T-helper 9 cell (primary cell): ENCODE measurements at regions not wholly inside any gene's neighbourhood (a gene's known extent, or its start where the extent isn't known, plus 50 kb on each side); places are given as distances from the start of the nearest gene placed in this dataset.
"Not testable (repeated sequence)": the region's sequence is repeated elsewhere in the genome, so short reads cannot be mapped to it uniquely, and the experiment has no call there.

ENCODE experiments used
- DNase-seq: peaks from one replicate; pipeline ENCODE4 v3.0.0-alpha.2; 2020

DNA sequence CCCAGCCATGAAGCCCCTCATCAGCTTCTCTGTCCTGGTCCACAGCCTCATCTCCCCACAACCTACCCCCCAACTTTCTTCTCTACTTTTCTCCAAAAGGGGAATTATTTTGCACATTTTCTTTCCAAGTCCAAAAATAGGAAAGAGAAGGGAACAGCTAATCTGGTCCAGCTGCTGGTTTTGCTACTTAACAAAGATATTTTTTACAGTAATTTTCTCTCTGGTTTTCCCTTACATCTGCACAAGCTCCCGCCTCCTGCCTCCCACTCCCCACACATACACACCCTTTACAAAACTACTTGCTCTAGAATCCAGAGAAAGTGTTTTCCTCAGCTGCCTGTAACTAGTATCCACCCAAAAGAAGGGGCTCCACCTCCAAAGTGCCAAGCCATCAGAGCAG lies 177.2 kb downstream of the POLR2M start:
- no peak for DNase-seq

DNA sequence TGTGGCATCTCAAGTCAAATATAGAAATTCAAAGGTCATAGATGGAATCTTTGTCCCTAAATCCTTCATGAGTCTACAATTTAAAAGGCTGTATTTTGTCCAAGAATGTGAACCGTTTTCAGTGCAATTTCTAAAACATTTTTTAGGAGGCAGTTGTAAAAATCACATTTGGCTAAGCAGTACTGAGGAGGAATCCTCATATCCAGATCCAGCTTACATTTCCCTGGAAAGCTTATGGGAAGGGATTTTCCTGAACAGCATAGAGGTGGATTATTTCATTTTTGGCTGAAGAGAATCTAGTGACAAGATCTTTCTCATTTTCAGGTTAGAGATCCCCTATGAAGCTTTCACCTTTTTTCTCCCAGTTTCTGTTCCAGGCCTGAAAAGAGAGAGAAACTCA lies 178.4 kb downstream of the POLR2M start:
- no peak for DNase-seq

DNA sequence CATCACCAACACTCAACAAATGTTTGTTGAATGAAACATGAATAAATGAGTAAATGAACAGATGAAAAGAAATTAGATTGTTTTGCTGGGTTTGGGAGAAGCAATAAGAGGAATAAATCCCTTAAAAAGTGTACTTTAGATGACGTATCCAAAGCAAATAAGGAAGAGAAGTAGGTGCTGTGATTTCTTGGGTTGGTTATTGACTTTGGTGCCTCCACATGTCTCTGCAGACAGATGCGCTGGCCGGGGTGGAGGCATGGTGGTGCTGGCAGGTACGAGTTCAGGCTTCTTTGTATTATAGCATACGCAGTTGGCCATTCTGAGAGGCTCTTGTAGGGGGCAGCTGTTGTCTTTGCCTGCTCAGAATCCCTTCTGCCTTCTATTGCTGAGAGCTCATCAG lies 178.9 kb downstream of the POLR2M start:
- no peak for DNase-seq

DNA sequence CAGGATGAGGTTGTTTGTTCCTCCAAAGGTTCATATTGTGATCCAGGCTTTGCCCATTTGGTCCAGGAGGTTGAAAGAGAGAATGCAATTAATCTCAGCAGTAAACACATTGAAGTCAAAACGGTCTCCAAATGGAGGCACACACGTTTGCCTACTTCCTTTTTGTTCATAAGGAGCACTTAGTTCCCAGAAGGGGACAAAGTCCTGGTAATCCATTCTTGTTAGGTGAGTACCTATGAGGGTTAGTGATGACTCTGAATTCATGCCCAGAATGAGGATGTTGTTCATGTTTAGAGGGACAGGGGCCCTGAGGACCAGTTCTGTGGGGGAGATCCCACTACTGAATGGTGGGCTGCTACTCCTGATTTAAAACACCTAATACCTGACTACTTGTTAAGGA lies 177.7 kb downstream of the ALDH1A2 start:
- no peak for DNase-seq

DNA sequence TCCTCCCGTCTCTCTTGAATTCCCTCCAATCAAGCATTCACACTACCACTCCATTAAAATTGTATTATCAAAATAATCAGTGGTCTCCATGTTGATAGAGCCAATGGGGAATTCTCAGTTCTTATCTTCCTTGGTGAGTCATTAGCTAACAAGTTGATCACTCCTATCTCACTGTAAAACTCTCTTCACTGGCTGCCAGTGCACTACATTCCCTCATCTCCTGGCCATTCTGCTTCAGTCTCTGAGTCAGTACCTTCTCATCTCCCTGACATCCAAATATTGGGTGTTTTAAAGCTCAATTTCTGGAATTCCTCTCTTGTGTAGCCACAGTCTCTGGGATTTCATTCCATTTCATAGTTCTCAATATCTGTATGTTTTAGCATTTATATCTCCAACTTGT lies 175.2 kb downstream of the ALDH1A2 start:
- DNase-seq = no peak

DNA sequence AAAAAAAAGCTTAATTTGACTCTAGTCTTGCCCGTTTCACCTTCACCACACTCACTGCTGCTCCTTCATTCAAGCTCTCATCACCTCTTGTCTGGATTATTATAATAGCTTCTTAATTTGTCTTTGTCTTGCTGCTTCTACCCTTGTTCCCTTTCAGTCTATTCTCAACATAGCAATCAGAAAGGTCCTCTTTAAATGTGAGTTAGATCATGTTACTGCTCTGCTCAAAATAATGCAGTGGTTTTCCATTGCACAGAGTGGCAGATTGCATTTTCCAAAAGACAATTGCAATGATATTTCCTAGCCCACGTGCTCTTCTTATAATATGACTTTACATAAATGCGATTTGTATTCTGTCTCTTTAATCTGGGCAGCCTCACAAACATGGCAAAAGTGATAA lies 174.6 kb downstream of the ALDH1A2 start:
- no peak for DNase-seq

DNA sequence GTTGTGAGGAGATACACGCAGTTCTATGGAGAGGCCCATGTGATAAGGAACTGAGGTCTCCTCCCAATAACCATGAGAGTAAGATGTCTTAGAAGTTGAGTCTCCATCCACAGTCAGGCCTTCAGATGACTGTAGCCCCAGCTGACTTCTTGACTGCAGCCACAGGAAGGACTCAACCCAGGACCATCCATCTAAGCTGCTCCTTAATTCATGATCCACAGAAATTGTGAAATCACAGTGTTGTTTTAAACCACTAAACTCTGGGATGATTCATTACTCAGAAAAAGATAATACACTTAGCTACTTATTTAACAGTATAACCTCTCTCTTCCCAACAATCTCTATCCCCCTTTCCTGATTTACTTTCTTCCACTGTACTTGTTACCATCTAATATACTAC lies 173.3 kb downstream of the ALDH1A2 start:
- no peak for DNase-seq

DNA sequence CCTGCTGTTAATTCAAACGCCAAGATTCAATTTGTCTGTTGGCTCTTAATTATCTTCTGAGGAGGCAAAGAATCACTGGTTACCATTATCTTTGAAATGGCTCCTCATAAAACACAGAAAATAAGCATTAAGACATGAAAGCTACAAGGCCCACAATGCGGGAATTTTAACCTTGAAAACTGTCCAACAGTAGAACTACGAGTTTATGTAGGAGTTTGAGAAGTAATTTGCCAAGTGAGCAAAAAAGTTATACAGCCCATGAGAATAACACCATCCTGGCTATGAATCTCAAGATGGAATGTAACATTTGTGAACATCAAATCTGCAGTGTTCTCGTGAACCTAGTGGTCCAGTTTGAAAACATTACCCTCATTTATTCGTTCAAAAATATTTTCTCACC lies 172.5 kb downstream of the ALDH1A2 start:
- no peak for DNase-seq

DNA sequence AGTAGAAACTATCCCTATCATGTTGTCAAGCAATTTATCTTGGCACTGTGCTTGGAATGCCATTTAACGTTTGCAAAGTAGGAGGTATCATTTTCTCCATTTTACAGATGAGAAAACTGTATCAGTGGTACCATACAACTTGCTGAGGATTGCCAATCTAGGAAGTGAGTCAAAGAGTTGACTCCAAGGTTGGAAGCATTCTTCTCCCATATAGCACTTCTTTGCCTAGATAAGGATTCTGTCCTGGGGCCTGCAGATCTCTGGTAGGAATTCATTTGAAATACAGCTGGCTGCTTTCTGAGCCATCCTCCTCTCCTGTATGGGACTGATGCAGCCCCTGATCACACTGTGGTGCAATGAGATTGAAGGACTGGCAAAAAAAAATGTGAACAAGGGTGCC lies 170.2 kb downstream of the ALDH1A2 start:
- DNase-seq = no peak

DNA sequence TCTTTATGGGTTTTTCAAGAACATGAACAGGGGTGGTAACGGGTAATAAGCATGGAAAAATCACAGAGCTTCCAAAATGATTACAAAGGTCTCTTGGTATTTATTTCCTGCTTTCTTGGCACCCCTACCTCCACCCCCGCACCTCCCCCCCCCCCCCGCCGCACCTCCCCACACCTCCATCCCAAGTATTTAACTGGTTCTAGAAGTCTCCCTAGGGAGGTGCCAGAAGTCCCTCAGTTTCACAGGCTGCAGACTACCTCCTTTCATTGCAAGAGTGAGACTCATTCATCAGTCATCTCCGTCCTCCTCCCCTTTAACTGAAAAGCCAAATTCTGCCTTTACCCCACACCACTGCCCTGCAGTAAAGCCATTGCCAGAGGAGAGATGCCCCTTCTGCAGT lies 169.4 kb downstream of the ALDH1A2 start:
- no peak for DNase-seq

DNA sequence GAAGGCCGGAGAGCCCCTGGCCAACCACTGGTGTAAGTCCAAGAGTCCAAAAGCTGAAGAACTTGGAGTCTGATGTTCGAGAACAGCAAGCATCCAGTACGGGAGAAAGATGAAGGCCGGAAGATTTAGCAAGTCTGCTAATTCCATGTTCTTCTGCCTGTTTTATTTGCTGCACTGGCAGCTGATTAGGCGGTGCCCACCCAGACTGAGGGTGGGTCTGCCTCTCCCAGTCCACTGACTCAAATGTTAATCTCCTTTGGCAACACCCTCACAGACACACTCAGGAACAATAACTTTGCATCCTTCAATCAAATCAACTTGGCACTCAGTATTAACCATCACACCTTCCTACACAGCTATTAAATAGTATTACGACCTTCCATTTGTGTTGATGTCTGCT lies 168.6 kb downstream of the ALDH1A2 start:
- DNase-seq = not testable (repeated sequence)

DNA sequence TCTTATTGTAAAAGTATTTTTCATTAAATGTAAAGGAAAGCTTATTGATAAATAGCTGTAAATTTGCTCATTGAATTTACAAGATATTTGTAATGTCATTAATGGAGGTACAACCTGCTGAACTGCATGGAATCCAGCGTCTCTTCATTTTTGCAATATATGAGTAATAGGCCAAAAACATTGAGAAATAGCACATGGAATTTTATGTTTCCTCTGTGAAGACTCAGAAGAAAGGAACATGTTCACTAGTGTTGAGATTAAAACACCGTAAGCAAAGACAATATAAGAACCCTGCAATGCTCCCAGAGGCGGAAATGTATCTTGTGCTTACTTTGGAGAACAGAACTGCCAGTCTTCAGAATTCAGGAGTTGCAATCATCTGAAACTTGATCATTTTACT lies 167.6 kb downstream of the ALDH1A2 start:
- no peak for DNase-seq

DNA sequence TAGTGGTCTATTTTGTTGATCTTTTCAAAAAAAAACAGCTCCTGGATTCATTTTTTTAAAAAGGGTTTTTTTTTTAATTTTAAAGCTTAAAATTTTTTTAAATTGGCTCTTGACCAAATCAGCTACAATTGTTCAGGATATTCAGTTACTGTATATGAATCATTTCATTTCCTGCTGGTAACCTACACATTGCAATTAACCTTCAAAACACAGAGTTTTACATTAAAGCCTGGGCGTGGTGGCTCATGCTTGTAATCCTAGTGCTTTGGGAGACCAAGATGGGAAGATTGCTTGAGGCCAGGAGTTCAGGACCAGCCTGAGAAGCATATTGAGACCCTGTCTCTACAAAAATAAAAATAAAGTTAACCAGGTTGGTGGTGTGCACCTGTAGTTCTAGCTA lies 163.4 kb downstream of the ALDH1A2 start:
- no peak for DNase-seq
